ENCODE measurements at regions not wholly inside any gene's neighbourhood (a gene's known extent, or its start where the extent isn't known, plus 50 kb on each side); places are given as distances from the start of the nearest gene placed in this dataset.
"Not testable (repeated sequence)": the region's sequence is repeated elsewhere in the genome, so short reads cannot be mapped to it uniquely, and the experiment has no call there.

- H3K4me1 Mint-ChIP-seq (ENCODE audit: low read depth in 2 of 2); H3K36me3 Mint-ChIP-seq (ENCODE audit: insufficient read depth); H3K27ac Mint-ChIP-seq; DNase-seq; H3K9me3 Mint-ChIP-seq; ATAC-seq (replicated peaks); H3K4me3 Mint-ChIP-seq: not testable (repeated sequence)
- peaks cover 12 to 15% of the 10 kb centered on the region in 2 donors for H3K27me3 Mint-ChIP-seq
Observed at GRCh38 chr1:121010141-121010540, 120.6 kb downstream of the PPIAL4A start.

- H3K9me3 Mint-ChIP-seq; H3K4me3 Mint-ChIP-seq; ATAC-seq (replicated peaks); H3K36me3 Mint-ChIP-seq (ENCODE audit: insufficient read depth); H3K27ac Mint-ChIP-seq; DNase-seq; H3K4me1 Mint-ChIP-seq (ENCODE audit: low read depth in 2 of 2): not testable (repeated sequence)
- peaks cover 7 to 10% of the 10 kb centered on the region in 2 donors for H3K27me3 Mint-ChIP-seq
Observed at GRCh38 chr1:121013181-121013580, 123.6 kb downstream of the PPIAL4A start.

DNA sequence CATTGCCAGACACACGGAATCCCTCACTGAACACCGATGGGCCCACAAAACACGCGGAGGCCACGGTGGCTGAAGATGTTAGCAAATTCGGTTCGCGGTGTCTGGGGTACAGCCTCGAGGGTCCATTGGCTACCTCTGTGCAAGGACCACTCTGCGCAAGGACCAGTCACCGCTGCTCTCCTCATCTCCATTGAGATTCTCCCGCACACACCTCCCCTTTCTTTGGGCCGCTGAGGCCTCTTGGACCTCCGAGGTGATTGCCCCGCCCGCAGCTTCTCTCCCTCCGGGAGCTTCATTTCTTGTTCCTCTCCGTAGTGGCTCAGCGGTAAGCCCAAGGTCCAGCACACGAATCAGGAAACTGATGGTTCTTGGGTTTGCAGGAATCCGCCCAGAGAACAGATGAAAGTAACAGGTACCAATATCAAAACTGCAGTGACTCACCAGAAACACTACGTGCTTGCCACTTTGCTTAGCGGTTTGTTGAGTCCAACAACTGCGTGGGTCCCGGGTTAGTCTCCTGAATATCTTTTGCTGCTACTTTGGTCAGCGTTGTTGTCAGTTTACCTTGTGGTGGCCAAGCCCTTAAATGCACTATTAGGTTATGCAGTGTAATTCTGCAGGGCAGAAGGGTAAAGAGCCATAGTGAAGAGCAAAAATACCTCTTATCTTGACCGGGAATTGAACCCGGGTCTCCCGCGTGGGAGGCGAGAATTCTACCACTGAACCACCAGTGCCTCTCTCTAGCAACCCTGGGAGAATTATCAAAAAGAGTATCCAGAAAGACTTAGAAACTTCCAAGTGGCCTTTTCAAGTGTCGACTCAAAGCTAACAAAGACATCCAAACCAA is 126.8 kb downstream of the PPIAL4A start:
- Mint-ChIP-seq H3K27ac (peak overlapping the region in 1 of 2 donors; percentile 80), H3K4me3 (peak overlapping the region in 1 of 2 donors; percentile 9)
- H3K9me3 Mint-ChIP-seq; H3K4me1 Mint-ChIP-seq (ENCODE audit: low read depth in 2 of 2); H3K36me3 Mint-ChIP-seq (ENCODE audit: insufficient read depth); DNase-seq; H3K27me3 Mint-ChIP-seq: not testable (repeated sequence)
- ATAC-seq (replicated peaks), result peak; percentile 35

GRCh38 chr1:121019715-121020349 is 130.3 kb downstream of the PPIAL4A start:
- ATAC-seq (replicated peaks); H3K36me3 Mint-ChIP-seq (ENCODE audit: insufficient read depth); H3K4me3 Mint-ChIP-seq; DNase-seq; H3K27me3 Mint-ChIP-seq; H3K27ac Mint-ChIP-seq; H3K9me3 Mint-ChIP-seq; H3K4me1 Mint-ChIP-seq (ENCODE audit: low read depth in 2 of 2): not testable (repeated sequence)

- not testable (repeated sequence) for H3K9me3 Mint-ChIP-seq; H3K4me1 Mint-ChIP-seq (ENCODE audit: low read depth in 2 of 2); H3K27me3 Mint-ChIP-seq; H3K36me3 Mint-ChIP-seq (ENCODE audit: insufficient read depth)
- ATAC-seq (replicated peaks) (peak; percentile 48), DNase-seq (peak in 2 of 3 experiments; percentile 17 to 23)
- H3K27ac Mint-ChIP-seq, result peak overlapping the region in 1 of 2 donors; percentile 83
- peak overlapping the region in 1 of 2 donors; percentile 23 for H3K4me3 Mint-ChIP-seq
Observed at GRCh38 chr1:121020350-121021236, 131.0 kb downstream of the PPIAL4A start.

DNA sequence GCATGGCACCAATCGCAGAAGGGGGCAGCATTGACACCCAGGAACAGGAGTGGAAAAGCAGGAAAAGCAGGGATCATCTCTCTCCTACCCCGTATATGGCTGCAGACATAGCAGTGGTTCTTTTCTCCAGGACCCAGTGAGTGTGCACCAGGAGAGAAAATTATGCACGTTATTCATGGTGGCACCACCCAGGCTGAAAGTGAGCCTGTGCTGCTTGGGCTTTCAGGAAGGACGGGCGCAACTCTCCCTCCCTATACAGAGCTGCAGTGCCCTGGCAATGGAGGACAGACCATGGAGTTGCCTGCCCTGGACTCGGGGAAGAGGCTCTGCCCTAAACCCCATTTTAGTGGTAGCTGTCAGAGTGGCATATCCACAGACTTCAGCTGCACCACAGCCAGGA is 132.1 kb downstream of the PPIAL4A start:
- not testable (repeated sequence) for DNase-seq; H3K4me1 Mint-ChIP-seq (ENCODE audit: low read depth in 2 of 2); H3K27me3 Mint-ChIP-seq; H3K4me3 Mint-ChIP-seq; H3K27ac Mint-ChIP-seq; H3K36me3 Mint-ChIP-seq (ENCODE audit: insufficient read depth); ATAC-seq (replicated peaks); H3K9me3 Mint-ChIP-seq

DNA sequence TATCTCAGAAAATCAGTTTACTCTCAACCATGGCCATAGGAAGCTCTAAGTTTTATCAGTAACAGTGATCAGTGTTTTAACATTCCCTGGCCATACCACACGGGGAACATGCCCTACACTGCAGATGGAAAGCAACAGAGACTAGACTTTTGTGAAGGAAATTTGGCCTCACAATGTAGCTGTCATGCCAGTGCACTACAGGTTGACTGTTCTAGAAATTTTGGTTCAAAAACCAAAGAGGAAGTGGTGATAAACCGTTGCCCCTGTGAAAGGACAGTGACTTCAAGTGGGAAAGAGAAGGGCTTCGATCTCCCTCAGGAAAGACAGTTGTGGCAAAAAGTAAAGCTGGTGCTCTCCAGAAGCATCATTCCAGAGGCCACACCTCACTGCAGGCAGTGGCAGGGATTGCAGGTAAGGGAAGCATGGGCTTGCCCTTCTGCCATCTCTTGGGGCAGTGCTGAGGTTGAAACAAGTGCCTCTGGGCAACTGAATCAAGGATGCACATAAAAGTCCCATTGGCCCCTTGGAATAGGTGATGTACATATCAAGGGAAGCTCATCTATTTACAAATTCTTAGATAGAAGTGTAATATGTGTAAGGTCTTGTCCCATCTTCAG is 143.4 kb downstream of the PPIAL4A start:
- not testable (repeated sequence) for ATAC-seq (replicated peaks); H3K4me1 Mint-ChIP-seq (ENCODE audit: low read depth in 2 of 2); H3K36me3 Mint-ChIP-seq (ENCODE audit: insufficient read depth); H3K27ac Mint-ChIP-seq; H3K9me3 Mint-ChIP-seq; H3K4me3 Mint-ChIP-seq; DNase-seq; H3K27me3 Mint-ChIP-seq

- not testable (repeated sequence) for H3K4me3 Mint-ChIP-seq; H3K9me3 Mint-ChIP-seq; H3K27me3 Mint-ChIP-seq; ATAC-seq (replicated peaks); H3K36me3 Mint-ChIP-seq (ENCODE audit: insufficient read depth); H3K27ac Mint-ChIP-seq; H3K4me1 Mint-ChIP-seq (ENCODE audit: low read depth in 2 of 2); DNase-seq
Observed at GRCh38 chr1:121036792-121037191, 147.2 kb downstream of the PPIAL4A start.

DNA sequence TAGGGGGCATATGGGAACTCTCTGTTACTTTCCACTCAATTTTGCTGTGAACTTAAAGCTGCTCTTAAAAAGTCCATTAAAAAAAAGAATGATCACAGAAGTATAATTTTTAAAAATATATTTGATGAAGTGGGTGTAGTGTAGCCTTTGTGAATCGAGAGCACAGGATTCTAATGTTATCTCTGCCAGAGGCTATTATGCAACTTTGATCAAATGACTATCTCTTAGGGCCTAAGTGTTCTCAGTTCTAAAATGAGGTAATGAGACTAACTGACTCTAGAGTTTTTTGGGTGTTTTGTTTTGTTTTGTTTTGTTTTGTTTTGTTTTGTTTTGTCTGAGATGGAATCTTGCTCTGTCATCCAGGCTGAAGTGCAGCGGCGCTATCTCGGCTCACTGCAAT is 143.2 kb downstream of the FAM72B start:
- H3K4me1 Mint-ChIP-seq (ENCODE audit: low read depth in 2 of 2); H3K27me3 Mint-ChIP-seq; DNase-seq; H3K36me3 Mint-ChIP-seq (ENCODE audit: insufficient read depth); H3K9me3 Mint-ChIP-seq; H3K4me3 Mint-ChIP-seq; H3K27ac Mint-ChIP-seq; ATAC-seq (replicated peaks): not testable (repeated sequence)

DNA sequence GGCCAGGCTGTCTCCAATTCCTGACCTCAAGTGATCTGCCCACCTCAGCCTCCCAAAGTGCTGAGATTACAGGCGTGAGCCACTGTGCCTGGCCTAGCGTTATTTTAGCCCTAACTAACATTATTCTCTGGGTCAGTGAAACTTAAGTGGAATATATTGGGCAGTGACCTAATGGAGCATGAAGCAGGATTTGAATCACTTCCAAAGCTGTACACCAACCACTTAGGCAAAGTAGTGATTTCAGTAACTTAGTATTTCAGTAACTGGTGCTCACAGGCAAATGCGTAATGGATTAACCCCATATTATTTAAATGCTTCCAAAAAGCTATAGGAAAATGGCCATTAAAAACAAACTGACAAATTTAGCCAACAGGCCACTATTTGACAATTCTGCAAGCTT is 142.6 kb downstream of the FAM72B start:
- H3K27me3 Mint-ChIP-seq; H3K9me3 Mint-ChIP-seq; H3K4me1 Mint-ChIP-seq (ENCODE audit: low read depth in 2 of 2); ATAC-seq (replicated peaks); DNase-seq; H3K4me3 Mint-ChIP-seq; H3K27ac Mint-ChIP-seq; H3K36me3 Mint-ChIP-seq (ENCODE audit: insufficient read depth): not testable (repeated sequence)

DNA sequence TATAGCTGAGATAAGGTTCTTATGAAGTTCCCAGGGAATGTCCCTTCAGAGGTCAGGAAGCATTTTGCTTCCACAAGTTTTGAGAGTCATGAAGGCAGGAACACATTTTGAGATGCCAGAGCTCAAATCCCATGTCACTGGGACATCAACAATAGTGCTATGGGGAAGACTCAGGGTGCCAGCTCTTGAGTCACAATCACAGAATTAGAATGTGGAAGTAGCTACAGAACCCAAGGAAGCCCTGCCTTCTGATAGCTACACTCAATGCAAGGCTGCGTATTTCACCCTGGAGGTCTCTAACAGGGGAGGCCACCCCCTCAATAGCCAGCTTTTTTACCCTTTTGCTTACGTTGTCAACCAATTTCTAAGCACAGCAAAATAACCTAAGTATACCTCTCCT is 141.3 kb downstream of the FAM72B start:
- H3K27ac Mint-ChIP-seq; H3K4me3 Mint-ChIP-seq; H3K36me3 Mint-ChIP-seq (ENCODE audit: insufficient read depth); ATAC-seq (replicated peaks); H3K4me1 Mint-ChIP-seq (ENCODE audit: low read depth in 2 of 2); H3K27me3 Mint-ChIP-seq; H3K9me3 Mint-ChIP-seq; DNase-seq: not testable (repeated sequence)

GRCh38 chr1:121048293-121048752 is 135.8 kb downstream of the FAM72B start:
- ATAC-seq (replicated peaks); H3K4me1 Mint-ChIP-seq (ENCODE audit: low read depth in 2 of 2); H3K36me3 Mint-ChIP-seq (ENCODE audit: insufficient read depth); H3K9me3 Mint-ChIP-seq; DNase-seq; H3K27ac Mint-ChIP-seq; H3K4me3 Mint-ChIP-seq: not testable (repeated sequence)
- H3K27me3 Mint-ChIP-seq, result peaks cover 6 to 24% of the 10 kb centered on the region in 2 donors
